Tongue (tissue), 1 donor: ENCODE measurements at regions not wholly inside any gene's neighbourhood (a gene's known extent, or its start where the extent isn't known, plus 50 kb on each side); places are given as distances from the start of the nearest gene placed in this dataset. TPM values are rescaled to one million over a fixed set of nuclear protein-coding genes. Genes with fewer than 3 reads are reported as not detected.

Experiments
- small RNA-seq: library from RNA; depleted of rRNA; stranded (forward); fragments of <200 nt; gene quantifications from one replicate; pipeline ENCODE3, GENCODE V24; 2014; ENCODE audit warnings: low replicate concordance

Small RNAs in the stretch of these regions (small RNA-seq; reads per million reads assigned to genes)
- not detected for gene RNU6-617P
